Neuronal stem cell (in vitro differentiated cells): ENCODE measurements at regions not wholly inside any gene's neighbourhood (a gene's known extent, or its start where the extent isn't known, plus 50 kb on each side); places are given as distances from the start of the nearest gene placed in this dataset.

Experiments used
- DNase-seq: peaks from one replicate; pipeline ENCODE4 v3.0.0-alpha.2; 2013; ENCODE audit warnings: low spot score
- H2AFZ ChIP-seq: one replicate; pipeline ENCODE4 v1.6.1; 2013; ENCODE audit warnings: mild to moderate bottlenecking, low read length, inconsistent platforms
- H2AK5ac ChIP-seq: 2 replicates; pipeline ENCODE4 v1.6.1; 2013; ENCODE audit warnings: low read depth, mild to moderate bottlenecking, inconsistent platforms, low read length, moderate library complexity, mixed read lengths
- H2BK120ac ChIP-seq: 2 replicates; pipeline ENCODE4 v1.6.1; 2013; ENCODE audit warnings: low read depth, mild to moderate bottlenecking, inconsistent platforms, low read length, moderate library complexity, mixed read lengths
- H2BK12ac ChIP-seq: one replicate; pipeline ENCODE4 v1.6.1; 2013; ENCODE audit warnings: low read length, inconsistent platforms
- H2BK15ac ChIP-seq: 2 replicates; pipeline ENCODE4 v1.6.1; 2013; ENCODE audit warnings: mild to moderate bottlenecking, low read length, inconsistent platforms, mixed read lengths
- H2BK5ac ChIP-seq: one replicate; pipeline ENCODE4 v1.6.1; 2013; ENCODE audit warnings: inconsistent platforms, mild to moderate bottlenecking, low read length, moderate library complexity
- H3K14ac ChIP-seq: one replicate; pipeline ENCODE4 v1.6.1; 2013; ENCODE audit warnings: low read length, inconsistent platforms
- H3K18ac ChIP-seq: 2 replicates; pipeline ENCODE4 v1.6.1; 2013; ENCODE audit warnings: low read length, inconsistent platforms
- H3K23ac ChIP-seq: 2 replicates; pipeline ENCODE4 v1.6.1; 2013; ENCODE audit warnings: low read depth, mild to moderate bottlenecking, mixed read lengths, low read length, inconsistent platforms; ENCODE audit not compliant: poor library complexity
- H3K27ac ChIP-seq: replicated peaks from 3 replicates; pipeline ENCODE4 v1.5.1; 2013; ENCODE audit warnings: low read length, inconsistent platforms
- H3K27me3 ChIP-seq, 3 experiments: 2 replicates each; pipeline ENCODE4 v1.6.1; 2013; ENCODE audit warnings: low read length in 3 of 3, mild to moderate bottlenecking in 2 of 3, inconsistent platforms in 1 of 3, low read depth in 1 of 3, mixed read lengths in 1 of 3, moderate library complexity in 1 of 3; ENCODE audit not compliant: control insufficient read depth in 3 of 3, insufficient read depth in 3 of 3
- H3K36me3 ChIP-seq, 2 donors: replicated peaks in 1 of 2; 2 replicates each; pipeline ENCODE4 v1.6.1; 2013; ENCODE audit warnings: low read length in 2 of 2; ENCODE audit not compliant: control insufficient read depth in 2 of 2, insufficient read depth in 2 of 2
- H3K4ac ChIP-seq: 2 replicates; pipeline ENCODE4 v1.6.1; 2013; ENCODE audit warnings: inconsistent platforms, mild to moderate bottlenecking, low read length, moderate library complexity
- H3K4me1 ChIP-seq, 2 donors: 1 replicate in 1 of 2; 2 replicates in 1 of 2; pipeline ENCODE4 v1.6.1; 2013; ENCODE audit warnings: low read length in 2 of 2, low read depth in 1 of 2; ENCODE audit not compliant: control insufficient read depth in 2 of 2, insufficient read depth in 1 of 2
- H3K4me2 ChIP-seq: one replicate; pipeline ENCODE4 v1.6.1; 2013; ENCODE audit warnings: mild to moderate bottlenecking, low read length, inconsistent platforms; ENCODE audit not compliant: insufficient read depth, poor library complexity, severe bottlenecking
- H3K4me3 ChIP-seq, 2 donors: 2 replicates each; pipeline ENCODE4 v1.5.1; 2013; ENCODE audit warnings: low read length in 2 of 2, mild to moderate bottlenecking in 2 of 2, inconsistent platforms in 1 of 2, moderate library complexity in 1 of 2
- H3K79me1 ChIP-seq: one replicate; pipeline ENCODE4 v1.6.1; 2013; ENCODE audit warnings: low read depth, mild to moderate bottlenecking, inconsistent platforms, low read length, moderate library complexity
- H3K9ac ChIP-seq: one replicate; pipeline ENCODE4 v1.6.1; 2013; ENCODE audit warnings: mild to moderate bottlenecking, low read depth, low read length, inconsistent platforms; ENCODE audit not compliant: poor library complexity
- H3K9me3 ChIP-seq, 2 donors: replicated peaks in 1 of 2; 2 replicates each; pipeline versions ENCODE3 to v1.6.1; 2013; ENCODE audit warnings: low read length in 2 of 2, mild to moderate bottlenecking in 2 of 2, inconsistent platforms in 1 of 2, low read depth in 1 of 2, mixed read lengths in 1 of 2, moderate library complexity in 1 of 2; ENCODE audit not compliant: control insufficient read depth in 2 of 2, insufficient read depth in 1 of 2
- H4K8ac ChIP-seq: one replicate; pipeline ENCODE4 v1.6.1; 2013; ENCODE audit warnings: low read depth, mild to moderate bottlenecking, inconsistent platforms, low read length, moderate library complexity
- H4K91ac ChIP-seq: one replicate; pipeline ENCODE4 v1.6.1; 2013; ENCODE audit warnings: low read length, low read depth, mild to moderate bottlenecking, inconsistent platforms; ENCODE audit not compliant: poor library complexity
- WGBS, 2 donors: extraction: QIAGEN DNeasy Blood & Tissue Kit; methylation state at CpG; one replicate each; pipeline ENCODE4 v1.1.7; 2013; ENCODE audit warnings: missing lambda C conversion rate in 2 of 2, mixed read lengths in 1 of 2; ENCODE audit not compliant: insufficient read length in 2 of 2, insufficient replicate concordance in 1 of 2; ENCODE audit errors: extremely low coverage in 2 of 2; 5-methylcytosine and 5-hydroxymethylcytosine counted together

- H3K9ac ChIP-seq, result no peak overlapping the region
- no peak overlapping the region for H4K91ac ChIP-seq
- no peak overlapping the region for H4K8ac ChIP-seq
- no peaks in the 10 kb centered on the region for H3K9me3 ChIP-seq
- no peaks in the 10 kb centered on the region for H3K36me3 ChIP-seq
- H3K79me1 ChIP-seq, result no peaks in the 10 kb centered on the region
- H3K27ac ChIP-seq, result no peak overlapping the region
- H3K23ac ChIP-seq, result no peak overlapping the region
- no peak overlapping the region for H3K4ac ChIP-seq
- no peak overlapping the region for H2BK12ac ChIP-seq
- H2AK5ac ChIP-seq, result no peak overlapping the region
- H3K4me2 ChIP-seq, result no peak overlapping the region
- no peak overlapping the region for H2BK15ac ChIP-seq
- H2AFZ ChIP-seq, result no peak overlapping the region
- peaks cover 0 to 9% (median 0%) of the 10 kb centered on the region in 3 experiments for H3K27me3 ChIP-seq
- no peak overlapping the region for H3K14ac ChIP-seq
- H3K4me3 ChIP-seq, result no peak overlapping the region
- H3K18ac ChIP-seq, result no peak overlapping the region
- H2BK5ac ChIP-seq, result no peak overlapping the region
- WGBS, 2 donors, result no CpG with 5 or more reads among the region's 5 CpGs
- peaks cover 0 to 2% of the 10 kb centered on the region in 2 donors for H3K4me1 ChIP-seq
- DNase-seq, result no peak
- H2BK120ac ChIP-seq, result no peak overlapping the region
Measured at GRCh38 chr16:54208237-54208636, 78.3 kb downstream of the IRX3 start.

DNA sequence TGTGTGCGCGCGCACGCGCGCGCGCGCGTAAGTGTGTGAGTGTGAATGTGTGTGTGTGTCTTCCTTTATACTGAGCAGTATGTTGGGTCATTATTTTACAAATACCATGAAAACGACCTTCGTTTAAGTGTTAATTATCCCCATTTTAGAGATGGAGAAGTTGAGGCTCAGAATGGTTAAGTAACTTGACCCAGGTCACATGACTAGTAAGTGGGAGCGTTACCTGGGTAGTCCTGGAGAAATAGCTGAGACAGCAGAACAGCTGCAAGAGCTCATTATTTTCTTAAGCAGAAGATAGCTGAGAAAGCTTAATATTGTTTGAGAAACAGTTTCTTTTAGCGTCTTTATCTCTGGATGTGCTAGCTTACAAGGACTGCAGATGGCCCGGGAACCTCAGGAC is 78.8 kb downstream of the IRX3 start:
- Histone ChIP-seq H2BK120ac (no peak overlapping the region), H4K8ac (no peak overlapping the region), H3K23ac (no peak overlapping the region), H2BK12ac (no peak overlapping the region), H3K14ac (no peak overlapping the region), H3K18ac (no peak overlapping the region), H4K91ac (no peak overlapping the region), H3K36me3 (no peaks in the 10 kb centered on the region), H3K27ac (no peak overlapping the region), H3K9me3 (no peaks in the 10 kb centered on the region), H2BK15ac (no peak overlapping the region), H3K4me1 (peaks cover under 1 to 2% of the 10 kb centered on the region in 2 donors), H2BK5ac (no peak overlapping the region), H3K27me3 (peaks cover 0 to 9% (median 0%) of the 10 kb centered on the region in 3 experiments), H3K9ac (no peak overlapping the region), H3K4ac (no peak overlapping the region), H3K4me2 (no peak overlapping the region), H2AFZ (no peak overlapping the region), H3K4me3 (no peak overlapping the region), H2AK5ac (no peak overlapping the region), H3K79me1 (no peaks in the 10 kb centered on the region)
- no peak for DNase-seq
- WGBS, 2 donors, result no CpG with 5 or more reads among the region's 15 CpGs

- Histone ChIP-seq H3K36me3 (no peaks in the 10 kb centered on the region), H3K23ac (no peak overlapping the region), H3K14ac (no peak overlapping the region), H3K4ac (no peak overlapping the region), H4K91ac (no peak overlapping the region), H3K4me2 (no peak overlapping the region), H3K79me1 (no peaks in the 10 kb centered on the region), H3K4me1 (peaks cover 2 to 4% of the 10 kb centered on the region in 2 donors), H3K27me3 (peaks cover 0 to 9% (median 0%) of the 10 kb centered on the region in 3 experiments), H2AK5ac (no peak overlapping the region), H4K8ac (no peak overlapping the region), H2BK15ac (peak overlapping the region; percentile 35), H2BK12ac (no peak overlapping the region), H3K27ac (no peak overlapping the region), H3K18ac (peak overlapping the region; percentile 68), H3K9me3 (no peaks in the 10 kb centered on the region), H2AFZ (no peak overlapping the region), H3K9ac (no peak overlapping the region), H3K4me3 (no peak overlapping the region), H2BK120ac (no peak overlapping the region), H2BK5ac (no peak overlapping the region)
- no peak for DNase-seq
- whole genome bisulfite sequencing, 2 donors, result no CpG with 5 or more reads among the region's 7 CpGs
Measured at GRCh38 chr16:54204756-54205155, 81.8 kb downstream of the IRX3 start.

DNA sequence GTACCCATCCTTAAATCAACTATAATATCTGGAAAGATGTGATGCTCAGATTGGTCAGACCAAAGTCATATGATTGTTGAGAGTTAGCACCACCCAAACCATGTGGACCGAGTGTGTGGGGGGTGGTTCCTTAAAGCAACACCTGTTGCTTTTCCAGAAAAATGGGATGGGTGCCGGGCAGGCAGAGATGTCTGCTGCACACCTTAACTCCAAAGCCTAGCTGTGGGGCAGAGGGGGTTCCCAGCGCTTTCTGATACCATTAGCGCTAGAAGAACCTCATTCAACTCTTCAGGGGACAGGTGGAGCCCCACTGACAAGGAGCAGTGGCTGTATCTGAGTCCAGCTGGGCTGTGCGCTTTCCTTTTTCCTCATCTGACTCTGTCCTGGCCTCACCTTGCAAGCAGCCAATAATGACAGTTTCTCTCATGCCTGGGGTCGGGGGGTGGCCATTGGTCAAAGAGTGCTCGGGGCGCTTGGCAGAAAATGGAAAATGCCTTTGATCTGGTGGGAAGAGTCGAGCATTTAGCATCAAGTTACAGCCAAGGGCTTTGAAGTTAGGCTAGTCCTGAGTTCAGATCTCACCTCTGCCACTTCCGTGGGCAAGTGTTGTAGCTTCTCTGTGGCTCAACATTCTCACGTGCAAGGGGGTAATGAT is 82.6 kb downstream of the IRX3 start:
- peaks cover 0 to 9% (median 0%) of the 10 kb centered on the region in 3 experiments for H3K27me3 ChIP-seq
- H2BK120ac ChIP-seq, result no peak overlapping the region
- no peak overlapping the region for H3K4ac ChIP-seq
- no peak overlapping the region for H3K4me3 ChIP-seq
- H3K36me3 ChIP-seq, result no peaks in the 10 kb centered on the region
- no peak overlapping the region for H3K18ac ChIP-seq
- no peak overlapping the region for H4K8ac ChIP-seq
- H3K14ac ChIP-seq, result no peak overlapping the region
- H3K4me1 ChIP-seq, result peaks cover 2 to 4% of the 10 kb centered on the region in 2 donors
- H3K23ac ChIP-seq, result no peak overlapping the region
- no peak overlapping the region for H3K27ac ChIP-seq
- no peak overlapping the region for H2AFZ ChIP-seq
- H3K4me2 ChIP-seq, result no peak overlapping the region
- no peak overlapping the region for H2BK15ac ChIP-seq
- no peak overlapping the region for H3K9ac ChIP-seq
- H3K9me3 ChIP-seq, result no peaks in the 10 kb centered on the region
- no peak overlapping the region for H2BK5ac ChIP-seq
- no peak for DNase-seq
- H2AK5ac ChIP-seq, result no peak overlapping the region
- no CpG with 5 or more reads among the region's 11 CpGs for WGBS, 2 donors
- H4K91ac ChIP-seq, result no peak overlapping the region
- H2BK12ac ChIP-seq, result no peak overlapping the region
- H3K79me1 ChIP-seq, result no peaks in the 10 kb centered on the region
